OCI-LY1 (cell line): ENCODE measurements at regions not wholly inside any gene's neighbourhood (a gene's known extent, or its start where the extent isn't known, plus 50 kb on each side); places are given as distances from the start of the nearest gene placed in this dataset.

Source experiments
- EZH2 ChIP-seq: fragments of 200-600 bp; sonication (generic), shearing (Covaris generic); IDR thresholded peaks from 2 replicates; pipeline ENCODE4 v1.8.0; 2017; ENCODE audit warnings: borderline replicate concordance, mixed run types, mild to moderate bottlenecking, antibody characterized with exemption, low read length, moderate library complexity, mixed read lengths
- TF ChIP-seq, protein P1 (sequence below): fragments of 200-600 bp; sonication (generic), shearing (Covaris generic); IDR thresholded peaks from 2 replicates; pipeline ENCODE4 v1.5.1; 2017; ENCODE audit warnings: mild to moderate bottlenecking, antibody characterized with exemption, low read length, moderate library complexity, mixed read lengths

DNA sequence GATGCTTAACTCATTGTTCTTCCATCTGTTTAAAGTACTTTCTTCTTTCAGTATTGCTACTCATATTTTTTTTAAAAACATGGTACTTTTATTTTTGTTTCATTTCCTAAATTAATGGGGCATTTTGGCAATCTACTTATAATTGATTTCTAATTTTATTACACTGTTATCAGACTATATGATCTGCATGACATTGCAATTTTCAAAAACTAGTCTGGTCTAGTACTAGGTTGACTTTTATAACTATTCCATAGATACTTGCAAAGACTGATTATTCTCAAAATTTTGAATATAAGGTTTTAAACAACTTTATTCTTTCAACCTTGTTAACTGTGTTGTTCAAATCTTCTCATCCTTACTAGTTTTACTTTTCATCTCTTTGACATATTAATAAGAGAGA is 63.9 kb upstream of the MVB12B start:
- TF ChIP-seq, protein P1, sequence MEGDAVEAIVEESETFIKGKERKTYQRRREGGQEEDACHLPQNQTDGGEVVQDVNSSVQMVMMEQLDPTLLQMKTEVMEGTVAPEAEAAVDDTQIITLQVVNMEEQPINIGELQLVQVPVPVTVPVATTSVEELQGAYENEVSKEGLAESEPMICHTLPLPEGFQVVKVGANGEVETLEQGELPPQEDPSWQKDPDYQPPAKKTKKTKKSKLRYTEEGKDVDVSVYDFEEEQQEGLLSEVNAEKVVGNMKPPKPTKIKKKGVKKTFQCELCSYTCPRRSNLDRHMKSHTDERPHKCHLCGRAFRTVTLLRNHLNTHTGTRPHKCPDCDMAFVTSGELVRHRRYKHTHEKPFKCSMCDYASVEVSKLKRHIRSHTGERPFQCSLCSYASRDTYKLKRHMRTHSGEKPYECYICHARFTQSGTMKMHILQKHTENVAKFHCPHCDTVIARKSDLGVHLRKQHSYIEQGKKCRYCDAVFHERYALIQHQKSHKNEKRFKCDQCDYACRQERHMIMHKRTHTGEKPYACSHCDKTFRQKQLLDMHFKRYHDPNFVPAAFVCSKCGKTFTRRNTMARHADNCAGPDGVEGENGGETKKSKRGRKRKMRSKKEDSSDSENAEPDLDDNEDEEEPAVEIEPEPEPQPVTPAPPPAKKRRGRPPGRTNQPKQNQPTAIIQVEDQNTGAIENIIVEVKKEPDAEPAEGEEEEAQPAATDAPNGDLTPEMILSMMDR, result no peak
- no peak for TF ChIP-seq EZH2
